Chondrocyte (in vitro differentiated cells): ENCODE measurements at regions not wholly inside any gene's neighbourhood (a gene's known extent, or its start where the extent isn't known, plus 50 kb on each side); places are given as distances from the start of the nearest gene placed in this dataset.

ENCODE experiments used
- DNase-seq: peaks from one replicate; pipeline ENCODE4 v3.0.0; 2021; ENCODE audit warnings: mixed read lengths, low spot score
- H3K27ac Mint-ChIP-seq: one replicate; pipeline ENCODE4 v1.8.0; 2021; ENCODE audit warnings: mild to moderate bottlenecking, moderate library complexity, mixed read lengths; ENCODE audit not compliant: unreplicated experiment
- H3K27me3 Mint-ChIP-seq: 2 replicates; pipeline ENCODE4 v1.8.0; 2021; ENCODE audit warnings: low read depth, mixed read lengths
- H3K36me3 Mint-ChIP-seq: 2 replicates; pipeline ENCODE4 v1.8.0; 2021; ENCODE audit warnings: low read depth, mixed read lengths
- H3K4me1 Mint-ChIP-seq: 2 replicates; pipeline ENCODE4 v1.8.0; 2021; ENCODE audit warnings: low read depth, mild to moderate bottlenecking, mixed read lengths
- H3K4me3 Mint-ChIP-seq: one replicate; pipeline ENCODE4 v1.8.0; 2021; ENCODE audit warnings: mild to moderate bottlenecking, moderate library complexity, mixed read lengths; ENCODE audit not compliant: unreplicated experiment
- H3K9me3 Mint-ChIP-seq: 2 replicates; pipeline ENCODE4 v1.8.0; 2021; ENCODE audit warnings: low read depth, mixed read lengths
- TF ChIP-seq, protein P1 (sequence below): fragments of 200-600 bp; sonication (generic); IDR thresholded peaks from 2 replicates; pipeline ENCODE4 v1.5.0; 2021; ENCODE audit warnings: antibody characterized with exemption, mild to moderate bottlenecking, moderate library complexity

DNA sequence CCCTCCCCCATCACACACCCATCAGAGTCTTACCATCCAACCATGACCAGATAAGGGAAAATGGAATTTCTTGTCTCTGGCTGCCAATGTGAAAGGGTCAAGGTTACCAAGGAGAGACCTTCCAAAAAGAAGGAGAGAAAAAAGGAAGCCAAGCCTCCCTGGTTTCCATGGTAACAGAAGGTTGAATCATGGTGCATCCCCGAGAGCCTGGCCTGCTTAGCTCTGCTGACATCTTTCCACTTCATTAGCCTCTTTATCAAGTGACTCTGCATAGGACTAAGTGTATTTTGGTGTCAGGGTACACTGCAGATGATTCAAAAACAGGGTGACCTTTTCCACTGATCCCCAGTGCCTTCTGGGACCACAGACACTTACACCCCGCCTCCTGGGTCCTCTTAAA is 225.7 kb upstream of the PPP2R3A start:
- TF ChIP-seq, protein P1, sequence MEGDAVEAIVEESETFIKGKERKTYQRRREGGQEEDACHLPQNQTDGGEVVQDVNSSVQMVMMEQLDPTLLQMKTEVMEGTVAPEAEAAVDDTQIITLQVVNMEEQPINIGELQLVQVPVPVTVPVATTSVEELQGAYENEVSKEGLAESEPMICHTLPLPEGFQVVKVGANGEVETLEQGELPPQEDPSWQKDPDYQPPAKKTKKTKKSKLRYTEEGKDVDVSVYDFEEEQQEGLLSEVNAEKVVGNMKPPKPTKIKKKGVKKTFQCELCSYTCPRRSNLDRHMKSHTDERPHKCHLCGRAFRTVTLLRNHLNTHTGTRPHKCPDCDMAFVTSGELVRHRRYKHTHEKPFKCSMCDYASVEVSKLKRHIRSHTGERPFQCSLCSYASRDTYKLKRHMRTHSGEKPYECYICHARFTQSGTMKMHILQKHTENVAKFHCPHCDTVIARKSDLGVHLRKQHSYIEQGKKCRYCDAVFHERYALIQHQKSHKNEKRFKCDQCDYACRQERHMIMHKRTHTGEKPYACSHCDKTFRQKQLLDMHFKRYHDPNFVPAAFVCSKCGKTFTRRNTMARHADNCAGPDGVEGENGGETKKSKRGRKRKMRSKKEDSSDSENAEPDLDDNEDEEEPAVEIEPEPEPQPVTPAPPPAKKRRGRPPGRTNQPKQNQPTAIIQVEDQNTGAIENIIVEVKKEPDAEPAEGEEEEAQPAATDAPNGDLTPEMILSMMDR, result no peak
- H3K27me3 Mint-ChIP-seq, result peaks cover 2% of the 10 kb centered on the region
- H3K4me1 Mint-ChIP-seq, result no peaks in the 10 kb centered on the region
- DNase-seq, result no peak
- H3K4me3 Mint-ChIP-seq, result no peak overlapping the region
- peaks cover 19% of the 10 kb centered on the region for H3K9me3 Mint-ChIP-seq
- no peaks in the 10 kb centered on the region for H3K36me3 Mint-ChIP-seq
- H3K27ac Mint-ChIP-seq, result no peak overlapping the region

DNA sequence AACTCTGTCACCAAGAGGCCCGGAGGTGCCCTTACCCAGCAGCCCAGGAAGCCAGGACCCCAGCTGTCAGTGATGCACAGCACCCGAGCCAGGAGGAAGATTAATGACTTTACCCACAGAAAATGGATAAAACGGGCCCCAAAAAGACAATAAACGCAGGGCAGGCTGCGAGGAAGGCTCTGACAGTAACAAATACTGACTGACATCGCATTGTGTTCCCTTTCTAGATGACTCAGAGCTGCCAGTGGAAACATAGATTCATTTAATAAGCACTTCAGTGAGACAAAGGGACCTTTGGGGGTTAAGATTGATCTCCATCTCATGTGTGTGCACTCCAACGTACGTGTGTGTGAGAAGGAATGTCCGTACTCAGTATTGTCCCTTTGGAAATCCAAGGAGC is 225.3 kb upstream of the PPP2R3A start:
- Mint-ChIP-seq H3K27me3 (peaks cover 2% of the 10 kb centered on the region), H3K4me3 (no peak overlapping the region), H3K27ac (no peak overlapping the region), H3K36me3 (no peaks in the 10 kb centered on the region), H3K4me1 (no peaks in the 10 kb centered on the region), H3K9me3 (peaks cover 16% of the 10 kb centered on the region)
- TF ChIP-seq, protein P1, result no peak
- DNase-seq, result no peak

DNA sequence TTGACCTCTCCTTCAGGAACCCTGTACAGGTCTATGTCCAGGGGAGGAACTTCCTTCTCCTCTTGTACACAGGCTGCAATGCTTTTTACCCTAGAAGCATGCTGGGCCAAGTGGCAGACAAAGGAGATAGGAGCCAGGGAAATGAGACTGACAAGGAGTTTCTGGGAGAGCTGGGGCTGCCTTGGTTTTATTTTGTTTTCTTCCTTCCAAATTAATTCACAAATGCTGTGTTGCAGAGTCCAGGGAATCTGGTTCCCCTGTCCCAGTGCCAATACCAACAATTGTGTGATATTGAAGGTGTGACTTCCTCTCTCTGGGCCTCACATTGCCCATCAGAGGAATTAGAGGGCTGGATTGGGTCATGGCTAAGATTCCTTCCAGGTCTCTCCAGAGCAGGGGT is 224.8 kb upstream of the PPP2R3A start:
- peaks cover 13% of the 10 kb centered on the region for H3K9me3 Mint-ChIP-seq
- H3K27me3 Mint-ChIP-seq, result peaks cover 2% of the 10 kb centered on the region
- DNase-seq, result no peak
- H3K27ac Mint-ChIP-seq, result no peak overlapping the region
- H3K4me1 Mint-ChIP-seq, result no peaks in the 10 kb centered on the region
- H3K4me3 Mint-ChIP-seq, result no peak overlapping the region
- no peaks in the 10 kb centered on the region for H3K36me3 Mint-ChIP-seq
- TF ChIP-seq, protein P1, result no peak

DNA sequence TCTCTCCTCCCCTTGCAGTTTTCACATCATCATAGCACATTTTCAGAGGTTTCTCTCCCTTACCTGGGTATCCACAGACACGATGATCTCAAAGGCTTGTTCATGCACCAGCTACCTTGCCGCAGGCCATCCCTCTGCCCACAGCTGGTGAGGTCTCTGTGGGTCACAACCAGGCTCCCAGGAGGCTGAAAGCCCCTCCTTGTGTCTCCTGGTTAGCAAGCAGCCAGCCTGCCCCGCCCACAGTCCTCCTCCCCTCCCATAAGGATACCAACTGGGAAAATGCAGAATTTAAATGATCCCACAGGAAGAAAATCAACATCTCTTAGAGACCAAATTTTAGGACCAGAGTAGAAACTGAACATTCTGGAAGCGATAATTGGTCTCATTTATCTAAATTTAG is 213.5 kb upstream of the PPP2R3A start:
- no peaks in the 10 kb centered on the region for H3K4me1 Mint-ChIP-seq
- no peaks in the 10 kb centered on the region for H3K9me3 Mint-ChIP-seq
- no peak for DNase-seq
- no peak overlapping the region for H3K27ac Mint-ChIP-seq
- no peaks in the 10 kb centered on the region for H3K36me3 Mint-ChIP-seq
- no peak overlapping the region for H3K4me3 Mint-ChIP-seq
- TF ChIP-seq, protein P1, result no peak
- H3K27me3 Mint-ChIP-seq, result no peaks in the 10 kb centered on the region

DNA sequence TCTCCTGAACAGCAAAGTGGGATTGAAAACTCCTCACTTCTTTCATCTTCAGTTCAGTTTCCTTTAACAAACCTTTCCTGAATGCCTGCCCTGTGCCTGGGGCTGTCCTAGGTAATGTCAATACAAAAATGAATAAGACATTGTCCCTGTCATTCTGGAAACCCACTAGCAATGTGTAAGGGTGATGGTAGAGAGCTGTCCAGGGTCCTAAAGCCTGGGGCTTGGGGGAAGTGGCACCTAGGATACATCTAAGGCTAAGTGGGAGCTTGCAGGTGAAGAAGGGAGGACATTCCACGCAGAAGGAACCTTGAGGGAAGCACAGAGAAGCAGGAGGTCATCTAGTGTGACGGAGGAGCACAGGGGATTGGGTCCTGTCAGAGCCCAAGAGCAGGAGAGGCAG is 212.7 kb upstream of the PPP2R3A start:
- Mint-ChIP-seq H3K4me1 (no peaks in the 10 kb centered on the region), H3K36me3 (no peaks in the 10 kb centered on the region), H3K27ac (no peak overlapping the region), H3K27me3 (no peaks in the 10 kb centered on the region), H3K9me3 (no peaks in the 10 kb centered on the region), H3K4me3 (no peak overlapping the region)
- TF ChIP-seq, protein P1, result no peak
- no peak for DNase-seq
